ENCODE measurements at regions not wholly inside any gene's neighbourhood (a gene's known extent, or its start where the extent isn't known, plus 50 kb on each side); places are given as distances from the start of the nearest gene placed in this dataset.
"Not testable (repeated sequence)": the region's sequence is repeated elsewhere in the genome, so short reads cannot be mapped to it uniquely, and the experiment has no call there.

DNA sequence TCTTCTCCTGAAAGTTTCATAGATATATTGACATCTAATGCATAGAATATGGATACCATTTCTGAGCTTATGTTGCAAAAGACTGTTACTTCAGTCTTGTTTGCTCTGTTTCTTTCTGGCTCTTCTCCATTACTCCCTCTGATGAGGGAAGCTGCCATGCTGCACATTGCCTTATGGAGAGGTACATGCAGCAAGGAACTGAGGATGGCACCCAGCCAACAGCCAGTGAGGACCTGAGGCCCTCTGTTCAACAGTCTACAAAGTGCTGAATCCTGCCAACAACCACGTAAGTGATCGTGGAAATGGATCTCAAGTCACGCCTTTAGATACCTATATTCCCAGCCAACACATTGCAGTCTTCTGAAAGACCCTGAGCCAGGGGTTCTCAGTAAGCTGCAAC is 66.6 kb upstream of the ADAMTS5 start:
- no peak for DNase-seq (ENCODE audit: low read depth in 3 of 3)

DNA sequence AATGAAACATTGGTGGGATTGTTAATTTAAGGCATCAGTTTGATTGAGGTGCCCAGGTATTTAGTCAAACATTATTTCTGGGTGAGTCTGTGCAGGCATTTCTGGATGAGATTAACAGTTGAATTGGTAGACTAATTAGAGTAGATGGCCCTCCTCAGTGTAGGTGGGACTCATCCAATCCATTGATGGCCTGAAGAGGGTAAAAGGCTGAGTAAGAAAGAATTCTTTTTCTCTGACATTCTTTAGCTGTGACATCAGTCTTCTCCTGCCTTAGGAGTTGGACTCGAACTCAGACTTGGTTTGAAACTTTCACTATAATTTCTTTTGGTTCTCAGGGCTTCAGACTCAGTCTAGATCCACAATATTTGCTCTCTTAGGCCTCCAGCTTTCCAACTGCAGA is 59.6 kb upstream of the ADAMTS5 start:
- no peak for DNase-seq (ENCODE audit: low read depth in 3 of 3)

GRCh38 chr21:27025708-27026107 is 58.8 kb upstream of the ADAMTS5 start:
- DNase-seq (ENCODE audit: low read depth in 3 of 3) = not testable (repeated sequence)

GRCh38 chr21:27024971-27025370 is 58.1 kb upstream of the ADAMTS5 start:
- DNase-seq (ENCODE audit: low read depth in 3 of 3) = no peak

GRCh38 chr21:27024301-27024700 is 57.4 kb upstream of the ADAMTS5 start:
- no peak for DNase-seq (ENCODE audit: low read depth in 3 of 3)

DNA sequence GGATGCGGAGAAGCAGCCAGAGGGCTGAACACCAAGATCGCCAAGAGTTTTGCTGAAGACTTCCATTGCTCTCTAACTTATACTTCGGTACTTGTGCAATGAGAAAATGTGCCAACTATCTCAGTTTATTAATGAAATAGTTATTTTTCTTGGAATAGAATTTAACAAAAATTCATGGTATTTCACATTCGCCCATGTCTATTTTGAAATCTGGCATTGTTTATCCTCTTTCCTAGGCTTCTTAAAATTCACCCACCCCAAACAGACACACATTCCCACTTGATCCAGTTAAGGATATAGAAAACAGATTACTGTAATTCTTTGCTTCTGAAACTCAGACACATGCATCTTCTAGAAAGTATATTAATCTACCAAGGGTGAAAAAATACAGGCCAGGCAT is 56.3 kb upstream of the ADAMTS5 start:
- DNase-seq (ENCODE audit: low read depth in 3 of 3) = no peak

DNA sequence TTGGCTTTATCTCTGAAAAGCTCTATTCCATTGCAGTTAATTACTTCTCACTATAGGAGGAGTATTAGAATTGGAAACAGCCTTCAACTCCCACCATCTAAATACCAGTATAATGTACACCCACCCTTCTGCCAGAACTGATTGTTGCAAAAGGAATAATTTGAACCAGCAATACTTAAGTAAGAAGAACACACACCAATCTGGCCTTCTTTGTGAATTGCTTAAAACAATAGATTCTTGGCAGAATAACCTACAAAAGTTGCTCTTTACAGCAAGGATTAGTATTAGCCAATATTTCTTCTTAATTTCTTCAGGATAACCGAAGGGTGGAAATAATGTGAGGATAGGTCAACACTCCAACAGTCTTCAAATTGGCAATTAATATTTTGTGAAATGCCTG is 54.9 kb upstream of the ADAMTS5 start:
- no peak for DNase-seq (ENCODE audit: low read depth in 3 of 3)

- no peak for DNase-seq (ENCODE audit: low read depth in 3 of 3)
These were observed 54.2 kb upstream of the ADAMTS5 start for GRCh38 chr21:27021046-27021445.

- DNase-seq (ENCODE audit: low read depth in 3 of 3) = no peak
These were observed 50.4 kb upstream of the ADAMTS5 start for GRCh38 chr21:27017246-27017645.
